ENCODE measurements at regions not wholly inside any gene's neighbourhood (a gene's known extent, or its start where the extent isn't known, plus 50 kb on each side); places are given as distances from the start of the nearest gene placed in this dataset.

DNA sequence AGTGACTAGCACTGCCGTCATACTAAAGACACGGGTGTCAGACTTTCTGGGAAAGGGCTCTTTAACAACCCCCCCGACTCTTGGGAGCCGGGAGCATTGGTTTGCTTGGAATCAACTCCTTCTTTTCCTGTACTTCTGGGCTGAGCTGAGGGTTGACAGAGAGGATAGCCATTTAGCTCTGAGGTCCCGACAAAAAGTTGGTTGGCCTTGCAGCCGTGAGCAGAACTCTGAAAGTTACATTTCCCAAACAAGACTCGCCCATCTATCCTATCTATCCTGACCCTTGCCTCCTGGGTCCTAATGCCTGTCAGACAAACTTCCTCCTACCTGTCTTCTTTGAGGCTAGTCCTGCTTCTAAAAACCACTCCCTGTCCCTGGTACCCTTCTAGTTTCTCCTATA, 460.8 kb upstream of the TOM1L1 start:
- no peak for TF ChIP-seq EZH2 (IDR thresholded peaks at IDR 0.05)
- TF ChIP-seq POLR2AphosphoS5 (IDR thresholded peaks at IDR 0.05; ENCODE audit: borderline replicate concordance, low read depth, low read length): no peak

Data from SK-N-MC (cell line).